IPS DF 6.9 (cell line): ENCODE measurements at regions not wholly inside any gene's neighbourhood (a gene's known extent, or its start where the extent isn't known, plus 50 kb on each side); places are given as distances from the start of the nearest gene placed in this dataset.
"Not testable (repeated sequence)": the region's sequence is repeated elsewhere in the genome, so short reads cannot be mapped to it uniquely, and the experiment has no call there.

Experiments used
- DNase-seq: peaks from one replicate; pipeline ENCODE4 v3.0.0-alpha.2; 2013; ENCODE audit warnings: low read depth, low spot score
- H3K27ac ChIP-seq: one replicate; pipeline ENCODE4 v1.5.1; 2013; ENCODE audit warnings: low read length, control low read depth
- H3K27me3 ChIP-seq: 2 replicates; pipeline ENCODE4 v1.6.1; 2013; ENCODE audit warnings: mild to moderate bottlenecking, low read length; ENCODE audit not compliant: control insufficient read depth, insufficient read depth
- H3K36me3 ChIP-seq: 2 replicates; pipeline ENCODE4 v1.6.1; 2013; ENCODE audit warnings: low read length; ENCODE audit not compliant: control insufficient read depth, insufficient read depth
- H3K4me1 ChIP-seq: 2 replicates; pipeline ENCODE4 v1.6.1; 2013; ENCODE audit warnings: low read length; ENCODE audit not compliant: control insufficient read depth, insufficient read depth
- H3K4me3 ChIP-seq: 2 replicates; pipeline ENCODE4 v1.5.1; 2013; ENCODE audit warnings: mild to moderate bottlenecking, low read length
- H3K9me3 ChIP-seq: 2 replicates; pipeline ENCODE4 v1.6.1; 2013; ENCODE audit warnings: low read length, inconsistent platforms; ENCODE audit not compliant: control insufficient read depth, insufficient read depth
- WGBS: extraction: QIAGEN DNeasy Blood & Tissue Kit; methylation state at CpG from one replicate; pipeline ENCODE4 v1.1.7; 2013; ENCODE audit warnings: mixed read lengths, missing lambda C conversion rate; ENCODE audit not compliant: insufficient read length, insufficient coverage; 5-methylcytosine and 5-hydroxymethylcytosine counted together

GRCh38 chr9:26510137-26510536 lies 382.5 kb downstream of the CAAP1 start:
- Histone ChIP-seq H3K36me3 (no peaks in the 10 kb centered on the region), H3K27ac (no peak overlapping the region), H3K9me3 (no peaks in the 10 kb centered on the region), H3K4me1 (no peaks in the 10 kb centered on the region), H3K4me3 (no peak overlapping the region), H3K27me3 (no peaks in the 10 kb centered on the region)
- no peak for DNase-seq
- no CpG with 5 or more reads among the region's 3 CpGs for WGBS

- no peak for DNase-seq
- Histone ChIP-seq H3K27ac (no peak overlapping the region), H3K4me3 (no peak overlapping the region), H3K9me3 (no peaks in the 10 kb centered on the region), H3K4me1 (no peaks in the 10 kb centered on the region), H3K27me3 (no peaks in the 10 kb centered on the region), H3K36me3 (no peaks in the 10 kb centered on the region)
- WGBS: no CpG with 5 or more reads among the region's 3 CpGs
These were observed 383.7 kb downstream of the CAAP1 start for GRCh38 chr9:26508897-26509296.

GRCh38 chr9:26504057-26504456 lies 388.5 kb downstream of the CAAP1 start:
- Histone ChIP-seq H3K4me1 (no peaks in the 10 kb centered on the region), H3K27me3 (no peaks in the 10 kb centered on the region), H3K9me3 (no peaks in the 10 kb centered on the region), H3K36me3 (no peaks in the 10 kb centered on the region), H3K4me3 (no peak overlapping the region), H3K27ac (no peak overlapping the region)
- no peak for DNase-seq
- WGBS: no CpG with 5 or more reads among the region's 2 CpGs

- Histone ChIP-seq H3K27ac (no peak overlapping the region), H3K9me3 (no peaks in the 10 kb centered on the region), H3K4me1 (no peaks in the 10 kb centered on the region), H3K36me3 (no peaks in the 10 kb centered on the region), H3K27me3 (no peaks in the 10 kb centered on the region), H3K4me3 (no peak overlapping the region)
- WGBS: no CpG with 5 or more reads among the region's 3 CpGs
- DNase-seq: peak; percentile 18
These were observed 390.3 kb downstream of the CAAP1 start for GRCh38 chr9:26502311-26502710.

GRCh38 chr9:26500471-26500870 lies 392.1 kb downstream of the CAAP1 start:
- no peak overlapping the region for H3K4me3 ChIP-seq
- no peaks in the 10 kb centered on the region for H3K4me1 ChIP-seq
- no peaks in the 10 kb centered on the region for H3K9me3 ChIP-seq
- no peak overlapping the region for H3K27ac ChIP-seq
- H3K27me3 ChIP-seq: no peaks in the 10 kb centered on the region
- no peak for DNase-seq
- WGBS: no CpG with 5 or more reads among the region's 3 CpGs
- no peaks in the 10 kb centered on the region for H3K36me3 ChIP-seq

GRCh38 chr9:26492608-26493521 lies 399.7 kb downstream of the CAAP1 start:
- H3K27ac ChIP-seq, H3K4me1 ChIP-seq, DNase-seq, H3K27me3 ChIP-seq, H3K4me3 ChIP-seq, H3K9me3 ChIP-seq, H3K36me3 ChIP-seq: not testable (repeated sequence)
- WGBS: no CpG with 5 or more reads among the region's 59 CpGs

- H3K9me3 ChIP-seq, H3K27ac ChIP-seq, H3K36me3 ChIP-seq, H3K4me3 ChIP-seq, H3K4me1 ChIP-seq, H3K27me3 ChIP-seq, DNase-seq: not testable (repeated sequence)
- no CpG with 5 or more reads among the region's 35 CpGs for WGBS
These were observed 400.5 kb downstream of the CAAP1 start for GRCh38 chr9:26491922-26492607.

- Histone ChIP-seq H3K9me3 (no peaks in the 10 kb centered on the region), H3K27ac (no peak overlapping the region), H3K27me3 (no peaks in the 10 kb centered on the region), H3K4me1 (no peaks in the 10 kb centered on the region), H3K36me3 (no peaks in the 10 kb centered on the region), H3K4me3 (no peak overlapping the region)
- DNase-seq: no peak
- WGBS: no CpG with 5 or more reads among the region's 15 CpGs
These were observed 408.6 kb downstream of the CAAP1 start for GRCh38 chr9:26483991-26484390.

- no peaks in the 10 kb centered on the region for H3K36me3 ChIP-seq
- H3K4me1 ChIP-seq: no peaks in the 10 kb centered on the region
- no peak overlapping the region for H3K27ac ChIP-seq
- DNase-seq: no peak
- no peaks in the 10 kb centered on the region for H3K9me3 ChIP-seq
- no peak overlapping the region for H3K4me3 ChIP-seq
- H3K27me3 ChIP-seq: no peaks in the 10 kb centered on the region
These were observed 414.6 kb downstream of the CAAP1 start for GRCh38 chr9:26477963-26478362.

- Histone ChIP-seq H3K4me3 (no peak overlapping the region), H3K36me3 (no peaks in the 10 kb centered on the region), H3K27ac (no peak overlapping the region), H3K9me3 (no peaks in the 10 kb centered on the region), H3K4me1 (no peaks in the 10 kb centered on the region), H3K27me3 (no peaks in the 10 kb centered on the region)
- no peak for DNase-seq
- WGBS: no CpG with 5 or more reads among the region's 2 CpGs
These were observed 421.3 kb downstream of the CAAP1 start for GRCh38 chr9:26471261-26471660.
